ENCODE measurements at regions not wholly inside any gene's neighbourhood (a gene's known extent, or its start where the extent isn't known, plus 50 kb on each side); places are given as distances from the start of the nearest gene placed in this dataset.

DNA sequence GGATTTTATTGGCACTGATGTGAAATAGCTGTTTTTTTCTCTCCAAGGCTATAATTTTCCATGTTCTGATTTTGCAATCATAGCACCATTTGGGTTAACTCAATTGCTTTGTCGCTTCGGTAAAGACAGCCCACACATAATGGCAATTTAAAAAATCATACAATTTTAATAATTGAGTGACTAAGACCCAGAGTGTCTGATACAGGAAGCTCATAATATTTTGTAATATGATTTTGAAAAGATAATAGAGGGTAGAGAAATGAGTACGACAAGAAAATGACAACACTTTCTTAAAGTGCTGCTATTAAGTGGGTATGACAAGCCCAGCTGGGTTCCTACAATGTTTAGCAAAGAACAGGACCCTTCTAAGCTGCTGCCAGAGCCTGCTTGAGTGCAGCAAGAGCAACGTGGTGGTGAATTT, 439.1 kb downstream of the METTL15 start:
- H3K4me3 ChIP-seq (ENCODE audit: control insufficient read depth, low read depth, low read length) = no peak overlapping the region
- no peak for DNase-seq (ENCODE audit: low read depth)
- no peak for TF ChIP-seq CTCF (IDR thresholded peaks at IDR 0.05; ENCODE audit: control insufficient read depth, insufficient read depth, low read depth, low read length, missing control alignments)

- H3K4me3 ChIP-seq (ENCODE audit: control insufficient read depth, low read depth, low read length) = no peak overlapping the region
- no peak for DNase-seq (ENCODE audit: low read depth)
- no peak for TF ChIP-seq CTCF (IDR thresholded peaks at IDR 0.05; ENCODE audit: control insufficient read depth, insufficient read depth, low read depth, low read length, missing control alignments)
Observed at GRCh38 chr11:28545536-28545935, 437.3 kb downstream of the METTL15 start.

- DNase-seq (ENCODE audit: low read depth) = no peak
- TF ChIP-seq CTCF (IDR thresholded peaks at IDR 0.05; ENCODE audit: control insufficient read depth, insufficient read depth, low read depth, low read length, missing control alignments) = no peak
- H3K4me3 ChIP-seq (ENCODE audit: control insufficient read depth, low read depth, low read length) = no peak overlapping the region
Observed at GRCh38 chr11:28542561-28542960, 434.4 kb downstream of the METTL15 start.

DNA sequence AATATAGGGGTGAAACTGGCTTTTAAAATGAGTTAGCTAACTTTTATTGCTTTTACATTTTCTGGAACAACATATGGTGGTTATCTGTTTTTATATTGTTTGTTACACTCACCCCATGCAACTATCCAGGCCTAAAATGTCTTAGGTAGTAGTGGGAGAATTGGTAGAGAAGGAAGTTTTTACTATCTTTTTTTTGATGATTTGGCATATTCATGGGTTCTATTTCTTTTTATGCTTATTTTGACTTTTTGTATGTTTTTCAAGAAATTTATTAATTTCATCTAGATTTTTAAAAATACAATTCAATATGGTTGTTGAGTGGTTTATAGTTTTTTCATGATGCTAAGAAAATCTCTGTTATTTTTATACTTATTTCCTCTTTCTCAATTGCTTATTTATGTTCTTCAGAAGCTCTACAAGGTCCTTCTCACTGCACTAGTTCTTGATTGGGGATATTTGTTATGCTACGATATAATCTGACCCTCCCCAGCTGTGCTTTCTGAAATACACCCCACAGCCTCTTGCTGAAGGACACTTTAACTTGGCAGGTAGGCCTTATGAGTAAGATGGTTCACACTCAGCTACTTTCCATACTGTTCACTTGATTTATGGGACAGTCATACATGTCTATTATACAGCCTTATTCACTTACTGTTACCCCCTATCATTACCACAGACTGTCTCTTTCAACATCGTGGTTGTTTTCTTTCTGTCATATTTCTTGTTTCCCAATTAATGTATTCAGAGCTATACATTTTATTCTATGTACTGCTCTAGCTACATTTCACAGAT, 431.2 kb downstream of the METTL15 start:
- TF ChIP-seq CTCF (IDR thresholded peaks at IDR 0.05; ENCODE audit: control insufficient read depth, insufficient read depth, low read depth, low read length, missing control alignments) = no peak
- no peak for DNase-seq (ENCODE audit: low read depth)
- H3K4me3 ChIP-seq (ENCODE audit: control insufficient read depth, low read depth, low read length) = no peak overlapping the region

GRCh38 chr11:28537822-28538221, 429.6 kb downstream of the METTL15 start:
- no peak for TF ChIP-seq CTCF (IDR thresholded peaks at IDR 0.05; ENCODE audit: control insufficient read depth, insufficient read depth, low read depth, low read length, missing control alignments)
- no peak overlapping the region for H3K4me3 ChIP-seq (ENCODE audit: control insufficient read depth, low read depth, low read length)
- DNase-seq (ENCODE audit: low read depth) = no peak

GRCh38 chr11:28536504-28537267, 428.5 kb downstream of the METTL15 start:
- no peak for DNase-seq (ENCODE audit: low read depth)
- no peak overlapping the region for H3K4me3 ChIP-seq (ENCODE audit: control insufficient read depth, low read depth, low read length)
- TF ChIP-seq CTCF (IDR thresholded peaks at IDR 0.05; ENCODE audit: control insufficient read depth, insufficient read depth, low read depth, low read length, missing control alignments) = no peak
